Activated CD8-positive, alpha-beta memory T cell treated with anti-CD3 and anti-CD28 coated beads, Interleukin-2, amount 50 U/mL, for 48 hours (primary cell): ENCODE measurements at regions not wholly inside any gene's neighbourhood (a gene's known extent, or its start where the extent isn't known, plus 50 kb on each side); places are given as distances from the start of the nearest gene placed in this dataset.
A peak's percentile ranks its signal among the peaks of the same experiment; 100 is the strongest.
"Not testable (repeated sequence)": the region's sequence is repeated elsewhere in the genome, so short reads cannot be mapped to it uniquely, and the experiment has no call there.

ENCODE experiments used
- DNase-seq: peaks from one replicate; pipeline ENCODE4 v3.0.0-alpha.2; 2020

- no peak for DNase-seq
Measured at GRCh38 chr13:82298106-82298505, 1584.2 kb downstream of the SLITRK1 start.

- no peak for DNase-seq
Measured at GRCh38 chr13:82294226-82294625, 1588.0 kb downstream of the SLITRK1 start.

- no peak for DNase-seq
Measured at GRCh38 chr13:82292334-82292733, 1589.9 kb downstream of the SLITRK1 start.

GRCh38 chr13:82291852-82292251 is 1590.4 kb downstream of the SLITRK1 start:
- no peak for DNase-seq

- no peak for DNase-seq
Measured at GRCh38 chr13:82275644-82276043, 1606.6 kb downstream of the SLITRK1 start.

- DNase-seq = no peak
Measured at GRCh38 chr13:82259284-82259683, 1623.0 kb downstream of the SLITRK1 start.

GRCh38 chr13:82257790-82258507 is 1624.3 kb downstream of the SLITRK1 start:
- DNase-seq = no peak

- DNase-seq = no peak
Measured at GRCh38 chr13:82248762-82249161, 1633.5 kb downstream of the SLITRK1 start.

- DNase-seq = no peak
Measured at GRCh38 chr13:82245860-82246259, 1636.4 kb downstream of the SLITRK1 start.

- no peak for DNase-seq
Measured at GRCh38 chr13:82224806-82225205, 1657.5 kb downstream of the SLITRK1 start.

- DNase-seq = no peak
Measured at GRCh38 chr13:82221621-82222020, 1660.7 kb downstream of the SLITRK1 start.

- DNase-seq = no peak
Measured at GRCh38 chr13:82220641-82221040, 1661.6 kb downstream of the SLITRK1 start.

GRCh38 chr13:82216165-82216564 is 1666.1 kb downstream of the SLITRK1 start:
- no peak for DNase-seq

GRCh38 chr13:82214341-82214740 is 1667.9 kb downstream of the SLITRK1 start:
- no peak for DNase-seq

- no peak for DNase-seq
Measured at GRCh38 chr13:82206241-82206640, 1676.0 kb downstream of the SLITRK1 start.

GRCh38 chr13:82202398-82202797 is 1679.9 kb downstream of the SLITRK1 start:
- no peak for DNase-seq

GRCh38 chr13:82196087-82196486 is 1686.2 kb downstream of the SLITRK1 start:
- no peak for DNase-seq

- no peak for DNase-seq
Measured at GRCh38 chr13:82187227-82187626, 1695.0 kb downstream of the SLITRK1 start.

- DNase-seq = no peak
Measured at GRCh38 chr13:82176751-82177150, 1705.5 kb downstream of the SLITRK1 start.

GRCh38 chr13:82165396-82166174 is 1716.7 kb downstream of the SLITRK1 start:
- peak; percentile 32 for DNase-seq

GRCh38 chr13:82164780-82165395 is 1717.4 kb downstream of the SLITRK1 start:
- not testable (repeated sequence) for DNase-seq

GRCh38 chr13:82147526-82147925 is 1734.7 kb downstream of the SLITRK1 start:
- no peak for DNase-seq

GRCh38 chr13:82136880-82137279 is 1745.4 kb downstream of the SLITRK1 start:
- no peak for DNase-seq

- DNase-seq = no peak
Measured at GRCh38 chr13:82129281-82129680, 1753.0 kb downstream of the SLITRK1 start.
